Liver (tissue), 7 donors: ENCODE measurements at regions not wholly inside any gene's neighbourhood (a gene's known extent, or its start where the extent isn't known, plus 50 kb on each side); places are given as distances from the start of the nearest gene placed in this dataset.

Source experiments
- DNase-seq: peaks from one replicate; pipeline ENCODE4 v3.0.0-alpha.2; 2017; ENCODE audit warnings: low spot score
- H3K27ac ChIP-seq, 2 donors: one replicate each; pipeline ENCODE4 v1.7.0; 2013; ENCODE audit warnings: inconsistent platforms in 2 of 2, low read length in 2 of 2, control low read depth in 1 of 2, low read depth in 1 of 2, mild to moderate bottlenecking in 1 of 2
- H3K27me3 ChIP-seq, 4 donors: one replicate each; pipeline versions ENCODE4 v1.6.1 to v1.7.0; 2013; ENCODE audit warnings: low read length in 3 of 4, inconsistent platforms in 1 of 4, mild to moderate bottlenecking in 1 of 4, moderate library complexity in 1 of 4; ENCODE audit not compliant: control insufficient read depth in 4 of 4, insufficient read depth in 4 of 4
- H3K36me3 ChIP-seq, 4 donors: one replicate each; pipeline versions ENCODE4 v1.6.1 to v1.7.0; 2013; ENCODE audit warnings: low read length in 3 of 4, mild to moderate bottlenecking in 3 of 4, low read depth in 1 of 4, moderate library complexity in 1 of 4; ENCODE audit not compliant: control insufficient read depth in 4 of 4, insufficient read depth in 3 of 4
- H3K4me1 ChIP-seq, 4 donors: one replicate each; pipeline versions ENCODE4 v1.6.1 to v1.7.0; 2013; ENCODE audit warnings: low read length in 3 of 4, mild to moderate bottlenecking in 3 of 4, moderate library complexity in 1 of 4; ENCODE audit not compliant: control insufficient read depth in 4 of 4, insufficient read depth in 4 of 4
- H3K4me3 ChIP-seq, 3 donors: one replicate each; pipeline versions ENCODE4 v1.6.1 to v1.7.0; 2013; ENCODE audit warnings: low read length in 3 of 3, control low read depth in 1 of 3, low read depth in 1 of 3, mild to moderate bottlenecking in 1 of 3
- H3K9ac ChIP-seq, 2 donors: one replicate each; pipeline ENCODE4 v1.7.0; 2013; ENCODE audit warnings: low read length in 2 of 2, mild to moderate bottlenecking in 2 of 2, moderate library complexity in 2 of 2, control low read depth in 1 of 2, low read depth in 1 of 2
- H3K9me3 ChIP-seq, 4 donors: one replicate each; pipeline versions ENCODE4 v1.6.1 to v1.7.0; 2013; ENCODE audit warnings: low read length in 3 of 4; ENCODE audit not compliant: control insufficient read depth in 4 of 4
- ATF3 ChIP-seq: IDR thresholded peaks from 2 replicates; pipeline ENCODE4 v1.6.1; 2016; ENCODE audit warnings: antibody characterized with exemption
- EGR1 ChIP-seq, 2 donors: IDR thresholded peaks; 2 replicates each; pipeline ENCODE4 v1.6.1; 2016 to 2018; ENCODE audit warnings: antibody characterized with exemption in 2 of 2, low read depth in 2 of 2
- FOXA1 ChIP-seq: IDR thresholded peaks from 2 replicates; pipeline ENCODE4 v1.6.1; 2016; ENCODE audit warnings: antibody characterized with exemption
- GABPA ChIP-seq, 2 donors: IDR thresholded peaks in 1 of 2; conservative IDR thresholded peaks in 1 of 2; 2 replicates each; pipeline ENCODE4 v1.6.1; 2016; ENCODE audit warnings: antibody characterized with exemption in 2 of 2, mild to moderate bottlenecking in 1 of 2, moderate library complexity in 1 of 2
- HNF4A ChIP-seq, 2 donors: conservative IDR thresholded peaks; 2 replicates each; pipeline ENCODE4 v1.6.1; 2016; ENCODE audit warnings: antibody characterized with exemption in 2 of 2, mild to moderate bottlenecking in 2 of 2
- JUND ChIP-seq, 2 donors: IDR thresholded peaks; 2 replicates each; pipeline ENCODE4 v1.6.1; 2016; ENCODE audit warnings: antibody characterized with exemption in 2 of 2
- NR2F2 ChIP-seq: IDR thresholded peaks from 2 replicates; pipeline ENCODE4 v1.6.1; 2016; ENCODE audit warnings: antibody characterized with exemption
- RAD21 ChIP-seq, 2 donors: IDR thresholded peaks; 2 replicates each; pipeline ENCODE4 v1.6.1; 2016; ENCODE audit warnings: antibody characterized with exemption in 2 of 2, mild to moderate bottlenecking in 2 of 2
- REST ChIP-seq: IDR thresholded peaks from 2 replicates; pipeline ENCODE4 v1.6.1; 2016; ENCODE audit warnings: antibody characterized with exemption, mild to moderate bottlenecking
- SP1 ChIP-seq: IDR thresholded peaks from 2 replicates; pipeline ENCODE4 v1.6.1; 2018; ENCODE audit warnings: antibody characterized with exemption, mild to moderate bottlenecking
- TAF1 ChIP-seq: conservative IDR thresholded peaks from 2 replicates; pipeline ENCODE4 v1.6.1; 2016; ENCODE audit warnings: antibody characterized with exemption, mild to moderate bottlenecking
- YY1 ChIP-seq: IDR thresholded peaks from 2 replicates; pipeline ENCODE4 v1.6.1; 2016; ENCODE audit warnings: antibody characterized with exemption, mild to moderate bottlenecking
- ZBTB33 ChIP-seq: IDR thresholded peaks from 2 replicates; pipeline ENCODE4 v1.6.1; 2016; ENCODE audit warnings: antibody characterized with exemption
- WGBS: extraction: QIAGEN DNeasy Blood & Tissue Kit; methylation state at CpG from one replicate; pipeline ENCODE4 v1.1.7; 2013; 5-methylcytosine and 5-hydroxymethylcytosine counted together
- donor health status: healthy.
- donor health status: healthy.
- donor health status: healthy.
- donor health status: healthy.

- 74% methylated on average over 2 of the region's 2 CpGs for WGBS
- no peak for DNase-seq
- Histone ChIP-seq H3K27me3 (no peaks in the 10 kb centered on the region), H3K4me3 (no peak overlapping the region), H3K9ac (no peak overlapping the region), H3K27ac (no peak overlapping the region), H3K36me3 (no peaks in the 10 kb centered on the region), H3K4me1 (no peaks in the 10 kb centered on the region), H3K9me3 (no peaks in the 10 kb centered on the region)
- no peak for TF ChIP-seq FOXA1
- no peak for TF ChIP-seq NR2F2
- no peak for TF ChIP-seq RAD21 (IDR thresholded peaks at IDR 0.05)
- no peak for TF ChIP-seq HNF4A (conservative IDR thresholded peaks at IDR 0.05)
- TF ChIP-seq YY1: no peak
- no peak for TF ChIP-seq EGR1 (IDR thresholded peaks at IDR 0.05; ENCODE audit: low read depth in 2 of 2)
- no peak for TF ChIP-seq SP1
- no peak for TF ChIP-seq ATF3
- no peak for TF ChIP-seq GABPA (IDR thresholded peaks at IDR 0.05 in 1 of 2, conservative IDR thresholded peaks at IDR 0.05 in 1 of 2)
- no peak for TF ChIP-seq REST
- TF ChIP-seq ZBTB33: no peak
These were observed 156.5 kb upstream of the ZC3H12C start for GRCh38 chr11:109936661-109937180.

- TF ChIP-seq RAD21 (IDR thresholded peaks at IDR 0.05) (no peak), TAF1 (no peak), JUND (IDR thresholded peaks at IDR 0.05) (no peak)
- H3K36me3 ChIP-seq: no peaks in the 10 kb centered on the region
These were observed 155.2 kb upstream of the ZC3H12C start for GRCh38 chr11:109937968-109938367.

More at GRCh38 chr11:109937968-109938367, 155.2 kb upstream of the ZC3H12C start:
- DNase-seq: no peak
- no peak overlapping the region for H3K4me3 ChIP-seq
- no peaks in the 10 kb centered on the region for H3K4me1 ChIP-seq
- no peak overlapping the region for H3K9ac ChIP-seq
- no peaks in the 10 kb centered on the region for H3K9me3 ChIP-seq
- H3K27ac ChIP-seq: no peak overlapping the region
- H3K27me3 ChIP-seq: no peaks in the 10 kb centered on the region
